ENCODE measurements at regions not wholly inside any gene's neighbourhood (a gene's known extent, or its start where the extent isn't known, plus 50 kb on each side); places are given as distances from the start of the nearest gene placed in this dataset.

DNA sequence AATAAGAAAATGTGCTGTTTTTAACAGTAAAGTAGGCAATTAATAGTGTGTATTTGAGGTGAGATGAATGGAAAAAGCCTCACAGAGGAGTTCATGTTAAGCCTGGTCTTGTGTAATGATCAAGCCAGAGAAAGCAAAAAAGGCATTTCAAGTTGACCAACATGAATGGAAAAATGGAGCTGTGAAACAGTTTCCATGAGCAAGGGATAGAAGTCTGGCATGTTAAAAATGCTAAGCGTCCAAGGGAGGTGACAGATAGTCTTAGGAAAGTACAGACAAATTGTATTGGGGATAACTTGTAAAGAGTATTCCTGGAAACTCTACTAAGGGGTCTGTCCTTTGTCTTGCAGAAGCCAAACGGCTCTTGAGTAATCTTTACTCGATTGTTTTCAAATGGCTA lies 506.8 kb upstream of the ATXN8OS start:
- DNase-seq (ENCODE audit: extremely low read depth in 1 of 4, low spot score in 3 of 4) (no peak), ATAC-seq (no peak), FAIRE-seq (no peak)
- ChIA-PET CTCF (ENCODE audit: low intra/inter-chr PET ratio) (no interaction called here), POLR2A (no interaction called here)
- Histone ChIP-seq H2AFZ (ENCODE audit: low read depth, low read length) (no peak overlapping the region), H3K79me2 (ENCODE audit: control insufficient read depth, insufficient read depth, low read length) (no peaks in the 10 kb centered on the region), H3K9me1 (ENCODE audit: control insufficient read depth, insufficient read depth, low read length) (no peaks in the 10 kb centered on the region), H3K4me1 (replicated peaks in 1 of 2; ENCODE audit: control insufficient read depth in 2 of 2, insufficient read depth in 2 of 2, low read length in 2 of 2) (no peaks in the 10 kb centered on the region), H3K9me3 (replicated peaks; ENCODE audit: control insufficient read depth, insufficient read depth, low read depth, low read length) (no peaks in the 10 kb centered on the region), H3K36me3 (ENCODE audit: control insufficient read depth, insufficient read depth, low read length) (no peaks in the 10 kb centered on the region), H3K4me2 (ENCODE audit: insufficient read depth, low read length) (no peak overlapping the region), H3K4me3 (no peak overlapping the region), H3K27ac (ENCODE audit: extremely low read depth, low read depth, low read length) (no peak overlapping the region), H3K9ac (ENCODE audit: insufficient read depth in 1 of 2, low read depth in 2 of 2, low read length in 2 of 2) (no peak overlapping the region), H4K20me1 (replicated peaks; ENCODE audit: control insufficient read depth, insufficient read depth, low read length) (no peaks in the 10 kb centered on the region), H3K27me3 (ENCODE audit: control insufficient read depth in 2 of 2, insufficient read depth in 2 of 2, low read length in 2 of 2) (no peaks in the 10 kb centered on the region)
- WGBS (ENCODE audit: insufficient coverage, low coverage, missing lambda C conversion rate): 0% methylated on average over 3 of the region's 3 CpGs
- TF ChIP-seq ZKSCAN1 (IDR thresholded peaks at IDR 0.05; ENCODE audit: low read depth, low read length) (no peak), ZNF23 (CRISPR knock-in tag; IDR thresholded peaks at IDR 0.05) (no peak), EP400 (IDR thresholded peaks at IDR 0.05) (no peak), ZNF695 (CRISPR knock-in tag; IDR thresholded peaks at IDR 0.05) (no peak), PYGO2 (tag; IDR thresholded peaks at IDR 0.05) (no peak), IRF2 (CRISPR knock-in tag; IDR thresholded peaks at IDR 0.05) (no peak), RNF219 (CRISPR knock-in tag; IDR thresholded peaks at IDR 0.05) (no peak)
- TF ChIP-seq, protein P1, sequence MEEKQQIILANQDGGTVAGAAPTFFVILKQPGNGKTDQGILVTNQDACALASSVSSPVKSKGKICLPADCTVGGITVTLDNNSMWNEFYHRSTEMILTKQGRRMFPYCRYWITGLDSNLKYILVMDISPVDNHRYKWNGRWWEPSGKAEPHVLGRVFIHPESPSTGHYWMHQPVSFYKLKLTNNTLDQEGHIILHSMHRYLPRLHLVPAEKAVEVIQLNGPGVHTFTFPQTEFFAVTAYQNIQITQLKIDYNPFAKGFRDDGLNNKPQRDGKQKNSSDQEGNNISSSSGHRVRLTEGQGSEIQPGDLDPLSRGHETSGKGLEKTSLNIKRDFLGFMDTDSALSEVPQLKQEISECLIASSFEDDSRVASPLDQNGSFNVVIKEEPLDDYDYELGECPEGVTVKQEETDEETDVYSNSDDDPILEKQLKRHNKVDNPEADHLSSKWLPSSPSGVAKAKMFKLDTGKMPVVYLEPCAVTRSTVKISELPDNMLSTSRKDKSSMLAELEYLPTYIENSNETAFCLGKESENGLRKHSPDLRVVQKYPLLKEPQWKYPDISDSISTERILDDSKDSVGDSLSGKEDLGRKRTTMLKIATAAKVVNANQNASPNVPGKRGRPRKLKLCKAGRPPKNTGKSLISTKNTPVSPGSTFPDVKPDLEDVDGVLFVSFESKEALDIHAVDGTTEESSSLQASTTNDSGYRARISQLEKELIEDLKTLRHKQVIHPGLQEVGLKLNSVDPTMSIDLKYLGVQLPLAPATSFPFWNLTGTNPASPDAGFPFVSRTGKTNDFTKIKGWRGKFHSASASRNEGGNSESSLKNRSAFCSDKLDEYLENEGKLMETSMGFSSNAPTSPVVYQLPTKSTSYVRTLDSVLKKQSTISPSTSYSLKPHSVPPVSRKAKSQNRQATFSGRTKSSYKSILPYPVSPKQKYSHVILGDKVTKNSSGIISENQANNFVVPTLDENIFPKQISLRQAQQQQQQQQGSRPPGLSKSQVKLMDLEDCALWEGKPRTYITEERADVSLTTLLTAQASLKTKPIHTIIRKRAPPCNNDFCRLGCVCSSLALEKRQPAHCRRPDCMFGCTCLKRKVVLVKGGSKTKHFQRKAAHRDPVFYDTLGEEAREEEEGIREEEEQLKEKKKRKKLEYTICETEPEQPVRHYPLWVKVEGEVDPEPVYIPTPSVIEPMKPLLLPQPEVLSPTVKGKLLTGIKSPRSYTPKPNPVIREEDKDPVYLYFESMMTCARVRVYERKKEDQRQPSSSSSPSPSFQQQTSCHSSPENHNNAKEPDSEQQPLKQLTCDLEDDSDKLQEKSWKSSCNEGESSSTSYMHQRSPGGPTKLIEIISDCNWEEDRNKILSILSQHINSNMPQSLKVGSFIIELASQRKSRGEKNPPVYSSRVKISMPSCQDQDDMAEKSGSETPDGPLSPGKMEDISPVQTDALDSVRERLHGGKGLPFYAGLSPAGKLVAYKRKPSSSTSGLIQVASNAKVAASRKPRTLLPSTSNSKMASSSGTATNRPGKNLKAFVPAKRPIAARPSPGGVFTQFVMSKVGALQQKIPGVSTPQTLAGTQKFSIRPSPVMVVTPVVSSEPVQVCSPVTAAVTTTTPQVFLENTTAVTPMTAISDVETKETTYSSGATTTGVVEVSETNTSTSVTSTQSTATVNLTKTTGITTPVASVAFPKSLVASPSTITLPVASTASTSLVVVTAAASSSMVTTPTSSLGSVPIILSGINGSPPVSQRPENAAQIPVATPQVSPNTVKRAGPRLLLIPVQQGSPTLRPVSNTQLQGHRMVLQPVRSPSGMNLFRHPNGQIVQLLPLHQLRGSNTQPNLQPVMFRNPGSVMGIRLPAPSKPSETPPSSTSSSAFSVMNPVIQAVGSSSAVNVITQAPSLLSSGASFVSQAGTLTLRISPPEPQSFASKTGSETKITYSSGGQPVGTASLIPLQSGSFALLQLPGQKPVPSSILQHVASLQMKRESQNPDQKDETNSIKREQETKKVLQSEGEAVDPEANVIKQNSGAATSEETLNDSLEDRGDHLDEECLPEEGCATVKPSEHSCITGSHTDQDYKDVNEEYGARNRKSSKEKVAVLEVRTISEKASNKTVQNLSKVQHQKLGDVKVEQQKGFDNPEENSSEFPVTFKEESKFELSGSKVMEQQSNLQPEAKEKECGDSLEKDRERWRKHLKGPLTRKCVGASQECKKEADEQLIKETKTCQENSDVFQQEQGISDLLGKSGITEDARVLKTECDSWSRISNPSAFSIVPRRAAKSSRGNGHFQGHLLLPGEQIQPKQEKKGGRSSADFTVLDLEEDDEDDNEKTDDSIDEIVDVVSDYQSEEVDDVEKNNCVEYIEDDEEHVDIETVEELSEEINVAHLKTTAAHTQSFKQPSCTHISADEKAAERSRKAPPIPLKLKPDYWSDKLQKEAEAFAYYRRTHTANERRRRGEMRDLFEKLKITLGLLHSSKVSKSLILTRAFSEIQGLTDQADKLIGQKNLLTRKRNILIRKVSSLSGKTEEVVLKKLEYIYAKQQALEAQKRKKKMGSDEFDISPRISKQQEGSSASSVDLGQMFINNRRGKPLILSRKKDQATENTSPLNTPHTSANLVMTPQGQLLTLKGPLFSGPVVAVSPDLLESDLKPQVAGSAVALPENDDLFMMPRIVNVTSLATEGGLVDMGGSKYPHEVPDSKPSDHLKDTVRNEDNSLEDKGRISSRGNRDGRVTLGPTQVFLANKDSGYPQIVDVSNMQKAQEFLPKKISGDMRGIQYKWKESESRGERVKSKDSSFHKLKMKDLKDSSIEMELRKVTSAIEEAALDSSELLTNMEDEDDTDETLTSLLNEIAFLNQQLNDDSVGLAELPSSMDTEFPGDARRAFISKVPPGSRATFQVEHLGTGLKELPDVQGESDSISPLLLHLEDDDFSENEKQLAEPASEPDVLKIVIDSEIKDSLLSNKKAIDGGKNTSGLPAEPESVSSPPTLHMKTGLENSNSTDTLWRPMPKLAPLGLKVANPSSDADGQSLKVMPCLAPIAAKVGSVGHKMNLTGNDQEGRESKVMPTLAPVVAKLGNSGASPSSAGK (IDR thresholded peaks at IDR 0.05): no peak
- in situ Hi-C loops (cut with MboI): no loop called here
- intact Hi-C loops (cut with micrococcal nuclease): no loop called here
- no TSS peak for BruUV-seq (replicated peaks)

Measured in K562 (cell line).